NCI-H748 (cell line): ENCODE measurements at regions not wholly inside any gene's neighbourhood (a gene's known extent, or its start where the extent isn't known, plus 50 kb on each side); places are given as distances from the start of the nearest gene placed in this dataset.

Experiments used
- DNase-seq: peaks from one replicate; lab custom pipeline; 2025; ENCODE audit not compliant: unreplicated experiment; lab: John Stamatoyannopoulos, UW

DNA sequence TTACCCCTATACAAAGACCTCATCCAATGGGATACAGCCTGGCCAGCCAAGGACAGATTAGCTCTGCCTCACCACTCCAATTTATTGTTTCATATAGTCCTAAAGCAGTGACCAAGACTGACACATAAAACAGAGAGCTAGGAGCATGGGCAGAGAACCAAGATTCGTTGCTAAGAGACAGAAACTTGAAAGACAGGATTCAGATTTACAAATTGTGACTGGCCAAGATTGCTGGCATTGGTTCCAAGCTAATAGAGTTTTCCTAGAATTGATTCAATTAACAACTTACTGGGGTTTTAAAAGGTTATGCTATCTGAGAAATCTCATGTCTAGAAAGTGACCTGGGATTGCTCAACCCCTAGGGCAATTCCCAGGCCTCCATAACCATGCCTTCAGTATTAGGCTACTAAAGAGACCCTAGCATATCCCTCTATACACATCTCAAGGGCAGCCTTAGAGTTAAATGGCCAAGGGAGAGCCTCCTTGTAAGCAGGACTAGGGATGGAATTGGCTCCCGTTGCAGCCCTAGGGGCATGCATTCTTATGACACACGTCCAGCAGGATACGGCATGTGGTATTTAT lies 75.6 kb downstream of the ICOS start:
- DNase-seq, result peak; percentile 72

DNA sequence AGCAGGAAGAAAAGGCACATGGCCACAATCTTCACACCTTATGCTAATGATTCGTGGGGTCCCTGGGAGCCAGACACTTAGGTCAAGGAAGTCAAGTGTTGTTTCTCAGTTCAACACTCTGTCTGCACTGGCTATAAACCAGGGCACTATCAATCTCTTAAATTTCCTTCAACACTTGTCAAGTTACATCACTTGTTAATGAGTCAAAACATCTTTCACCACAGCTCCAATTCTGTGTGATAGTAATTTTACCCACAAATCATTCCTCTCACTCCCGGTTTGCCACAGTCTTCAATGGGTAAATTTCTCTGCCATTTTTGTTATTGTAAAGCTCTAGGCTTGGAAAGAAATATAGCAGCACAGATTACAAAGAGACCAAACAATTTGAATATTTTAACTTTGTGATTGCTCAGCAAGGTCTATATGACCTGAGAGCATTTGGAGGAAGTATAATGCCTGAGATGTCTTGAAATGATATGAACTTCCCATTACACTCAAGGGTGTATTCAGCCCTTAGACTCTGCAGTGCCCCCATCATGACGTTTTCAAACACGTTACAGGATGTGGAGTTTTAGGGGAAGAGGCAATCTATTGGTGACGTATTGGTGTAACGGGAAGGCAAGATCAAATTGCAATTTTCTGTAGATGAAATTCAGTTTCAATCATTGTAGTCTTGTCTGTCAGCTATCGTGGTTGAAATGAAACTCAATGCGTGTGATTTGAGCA lies 78.7 kb downstream of the ICOS start:
- DNase-seq, result no peak

DNA sequence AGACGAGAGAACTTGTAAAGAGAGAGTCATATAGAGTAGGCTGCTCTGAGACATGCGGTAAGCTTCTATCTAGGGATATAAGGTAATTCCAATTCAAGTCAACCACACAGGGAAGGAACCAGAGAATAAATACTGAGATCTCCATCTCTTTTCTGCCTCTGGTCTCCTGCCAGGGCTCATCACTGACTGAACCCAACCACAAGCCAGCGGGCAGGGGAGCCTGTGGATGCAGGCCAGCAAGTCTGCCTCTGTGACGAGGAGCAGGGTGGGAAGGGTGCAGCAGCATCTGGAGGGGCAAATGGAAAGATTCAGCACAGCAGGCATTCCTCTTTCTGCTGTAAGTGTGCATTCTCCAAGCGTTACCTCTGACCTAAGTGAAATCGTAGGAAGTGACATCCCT lies 82.2 kb downstream of the ICOS start:
- no peak for DNase-seq

DNA sequence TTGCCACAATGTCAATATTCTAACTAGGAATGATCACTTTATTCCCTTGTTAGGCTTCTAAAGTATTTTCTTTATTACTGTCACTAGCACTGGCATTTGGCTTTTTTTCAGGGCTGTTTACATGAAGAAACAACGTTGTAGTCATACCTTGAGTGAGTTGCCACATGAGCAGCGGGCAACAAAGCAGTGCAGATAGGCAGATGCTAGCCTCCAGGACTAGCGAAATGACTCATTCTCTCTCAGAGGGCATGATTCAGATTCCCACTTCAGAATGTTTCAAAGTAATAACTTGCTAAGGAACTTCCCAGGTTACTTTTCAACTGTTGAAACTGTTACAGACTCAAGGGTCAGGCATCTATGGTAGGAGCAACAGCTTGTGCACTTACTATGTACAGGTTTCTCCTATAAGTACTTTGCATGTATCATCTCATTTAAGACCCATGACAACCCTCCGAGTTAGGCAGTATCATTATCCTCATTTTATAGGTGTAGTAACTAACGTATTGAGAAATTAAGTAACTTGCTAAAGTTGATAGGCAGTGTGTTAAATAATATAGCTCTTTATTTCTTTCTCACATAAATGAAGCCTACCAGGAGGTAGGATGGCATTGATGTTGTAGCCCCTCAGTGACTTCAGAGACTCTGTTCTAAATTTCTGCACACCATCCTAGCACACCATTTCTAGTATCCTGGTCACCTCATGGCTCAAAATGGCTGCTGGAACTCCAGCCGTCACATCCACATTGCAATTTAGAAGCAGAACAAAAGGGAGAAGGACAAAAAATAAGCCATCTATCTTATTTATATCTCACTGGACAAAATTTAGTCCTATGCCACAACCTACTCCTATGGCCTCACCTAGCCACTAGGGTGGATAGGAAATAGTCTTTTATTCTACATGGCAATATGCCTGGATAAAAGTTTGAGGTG lies 83.3 kb downstream of the ICOS start:
- no peak for DNase-seq

DNA sequence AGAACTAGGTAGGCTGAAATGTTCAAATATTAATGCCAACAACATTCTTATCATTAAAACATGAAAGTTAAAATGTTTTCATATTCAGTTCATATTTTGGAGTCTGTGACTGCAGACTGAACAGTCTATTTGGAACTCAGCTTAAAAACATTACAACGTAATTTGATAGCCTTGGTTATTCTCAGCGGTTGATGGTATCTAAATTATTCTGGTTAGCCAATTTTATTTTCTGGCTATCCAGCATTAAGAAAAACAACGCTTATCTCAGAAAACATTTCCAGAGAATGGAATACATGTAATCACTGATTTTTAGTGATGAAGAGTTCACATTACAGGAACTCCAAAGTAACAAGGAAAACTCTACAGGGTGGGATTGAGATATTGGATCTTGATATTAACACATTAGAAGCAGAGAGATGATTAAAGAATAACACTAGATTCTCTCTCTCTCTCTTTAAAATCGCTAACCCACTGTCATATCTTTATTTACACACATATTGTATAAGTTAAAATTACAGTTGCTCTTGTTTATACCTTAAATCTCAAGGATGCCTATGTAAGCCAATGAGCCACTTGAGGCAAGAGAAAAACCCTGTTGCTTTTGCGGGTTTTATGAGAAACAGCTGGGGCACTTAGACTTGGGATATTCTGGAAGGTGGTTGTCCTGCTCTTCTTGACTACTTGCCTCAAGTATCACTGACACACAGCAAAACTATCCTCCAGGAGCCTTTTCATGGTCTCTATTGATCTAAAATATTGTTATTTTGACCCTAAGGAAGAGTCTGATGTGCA lies 84.9 kb downstream of the ICOS start:
- DNase-seq, result no peak

DNA sequence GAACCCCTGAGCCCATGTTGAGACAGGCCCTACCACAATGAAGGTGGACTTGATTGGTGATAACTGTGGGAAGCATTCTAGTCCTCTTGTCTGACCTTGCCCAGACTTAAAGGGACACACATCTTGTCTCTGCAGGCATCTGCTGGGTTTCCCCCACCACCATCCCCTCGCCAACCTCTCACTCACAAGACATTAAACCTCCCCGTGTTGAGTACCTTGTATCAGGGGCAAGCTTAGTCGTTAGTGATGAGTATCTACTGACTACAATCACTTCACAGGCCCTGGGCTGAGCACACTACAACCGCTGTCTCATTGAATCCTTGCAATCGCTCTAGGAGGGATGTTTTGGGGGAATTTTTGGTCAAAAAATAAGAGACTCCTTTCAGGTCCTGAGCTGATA lies 86.0 kb downstream of the ICOS start:
- DNase-seq, result no peak

DNA sequence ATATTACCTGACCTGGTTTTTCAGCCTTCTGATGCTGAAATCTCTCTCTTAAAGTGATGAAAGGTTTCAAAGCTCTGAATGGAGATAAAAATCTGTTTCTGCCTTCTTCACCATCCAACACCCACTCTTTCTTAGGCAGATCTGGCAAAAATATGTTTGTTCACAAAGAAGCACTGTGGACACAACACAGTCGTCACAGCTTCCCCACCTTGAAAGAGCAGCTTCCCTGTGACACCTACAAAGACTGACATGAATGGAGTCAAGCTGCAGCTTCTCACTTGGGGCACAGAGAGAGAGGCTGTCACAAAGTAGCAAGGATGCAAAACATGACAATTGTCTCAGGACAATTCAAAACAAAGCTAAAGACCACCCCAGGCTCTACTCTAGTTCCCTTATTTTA lies 86.5 kb downstream of the ICOS start:
- no peak for DNase-seq

DNA sequence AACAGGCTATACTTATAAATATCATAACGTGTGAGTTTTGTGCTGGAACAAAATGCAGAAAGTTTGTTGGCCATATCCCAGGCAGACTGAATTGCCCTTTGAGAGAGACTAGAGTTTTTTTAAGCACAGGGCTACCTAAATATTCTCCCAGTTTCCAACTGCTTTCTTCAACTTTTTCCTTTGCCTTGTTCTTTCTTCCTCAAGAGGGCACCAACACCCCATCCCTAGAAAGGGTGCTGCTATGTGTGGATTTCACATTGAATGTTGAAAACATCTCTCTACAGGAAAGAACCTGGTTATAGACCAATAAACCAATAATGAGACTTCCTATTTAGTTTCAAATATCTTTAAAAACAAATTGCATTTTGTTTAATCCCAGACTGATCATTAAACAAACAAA lies 87.9 kb downstream of the ICOS start:
- DNase-seq, result peak; percentile 51

DNA sequence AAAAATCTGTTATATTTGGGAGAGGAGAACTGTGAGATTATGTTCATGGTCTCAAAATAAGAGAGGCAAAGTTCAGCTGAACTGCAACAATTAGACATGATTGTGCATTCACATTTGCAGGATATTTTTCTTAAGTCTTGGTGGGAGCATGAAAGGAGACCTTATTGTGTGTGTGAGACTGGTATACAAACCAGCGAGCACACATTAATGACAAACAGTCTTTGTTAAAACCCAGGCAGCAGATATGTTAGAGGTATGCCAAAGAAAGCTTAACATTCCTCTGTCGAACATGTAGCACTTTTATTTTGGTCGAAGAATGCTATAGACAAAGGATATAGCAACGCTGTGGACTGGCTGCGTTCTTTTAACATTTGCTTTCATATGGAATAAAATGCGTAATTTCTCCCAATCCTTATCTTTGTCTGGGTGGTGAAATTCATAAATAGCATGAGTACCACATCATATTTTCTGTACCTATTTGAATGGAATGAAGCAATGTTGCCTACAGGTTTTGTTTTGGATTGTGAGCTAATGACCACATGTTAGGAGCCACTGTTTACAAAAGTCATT lies 88.4 kb downstream of the ICOS start:
- no peak for DNase-seq

DNA sequence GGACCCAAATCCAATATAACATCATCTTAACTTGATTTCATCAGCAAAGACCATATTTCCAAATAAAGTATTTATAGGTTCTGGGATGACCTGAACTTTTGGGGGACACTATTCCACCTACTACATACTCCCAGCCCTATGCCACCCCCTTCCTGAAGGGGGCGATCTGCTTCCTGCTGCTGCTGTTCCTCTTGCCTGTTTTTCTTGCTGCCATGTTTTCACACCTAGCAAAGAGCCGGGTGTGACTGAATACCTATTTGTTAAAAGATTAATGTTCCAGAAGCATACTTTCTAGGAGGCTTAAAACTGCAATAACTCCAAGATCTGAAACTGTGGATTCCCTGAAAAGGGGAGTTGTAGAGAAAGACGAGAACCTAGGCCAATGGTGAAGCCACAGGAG lies 89.7 kb downstream of the ICOS start:
- DNase-seq, result peak; percentile 6

DNA sequence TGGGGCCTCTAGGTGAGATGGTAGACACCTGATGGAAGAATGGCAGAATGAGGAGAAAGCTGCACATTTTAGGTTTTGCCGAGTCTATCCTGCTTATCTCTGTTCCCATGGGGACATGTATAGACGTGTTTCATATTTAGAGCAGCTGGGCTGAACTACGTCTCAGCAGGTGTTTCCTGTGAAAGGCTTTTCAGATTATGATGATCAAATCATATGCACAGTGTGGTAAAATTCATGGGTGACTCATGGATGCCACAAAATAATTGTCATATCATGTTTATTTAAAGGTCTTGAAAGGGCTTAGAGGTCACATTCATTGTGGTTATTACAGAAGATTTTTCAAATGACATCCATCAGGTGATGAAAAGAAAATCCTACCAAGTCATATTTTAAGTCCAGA lies 90.5 kb downstream of the ICOS start:
- peak; percentile 52 for DNase-seq

DNA sequence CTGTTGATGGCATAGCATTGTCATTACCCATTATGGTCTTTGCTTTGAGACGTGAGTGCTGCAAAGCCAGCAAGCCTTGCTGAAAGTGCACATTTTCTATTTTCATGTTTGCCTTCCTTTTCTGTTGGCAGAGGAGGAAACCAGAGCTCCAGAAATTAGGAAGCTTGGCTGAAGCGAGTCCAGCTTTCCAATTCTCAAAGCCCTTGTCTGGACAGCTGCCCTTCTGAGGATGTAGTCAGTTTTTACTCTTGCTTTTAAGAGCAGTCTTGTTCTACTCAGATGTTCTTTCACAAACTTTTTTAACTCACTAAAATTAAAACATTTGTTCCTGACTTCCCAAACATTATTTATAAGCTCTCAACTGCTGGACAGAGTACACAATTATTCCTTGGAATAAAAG lies 93.8 kb downstream of the ICOS start:
- no peak for DNase-seq

DNA sequence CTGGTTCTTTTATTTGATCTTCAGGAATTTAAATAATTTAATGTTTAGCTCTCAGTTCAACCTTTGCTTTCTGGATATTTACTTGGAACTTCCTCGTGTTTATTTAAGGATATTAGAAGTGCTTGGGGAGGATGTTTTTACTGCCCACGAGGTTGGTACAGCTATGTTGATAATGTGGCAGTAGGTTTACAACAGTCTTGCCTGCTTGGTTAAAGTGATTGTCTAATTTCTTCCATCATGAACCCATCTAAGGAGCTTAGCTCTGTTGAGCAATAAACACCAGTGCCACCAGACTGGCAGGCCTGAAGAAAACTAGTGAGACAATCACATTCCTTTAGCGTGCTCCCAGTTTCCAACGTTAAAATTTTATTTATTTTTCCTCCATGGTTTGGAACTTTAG lies 94.5 kb downstream of the ICOS start:
- DNase-seq, result no peak

DNA sequence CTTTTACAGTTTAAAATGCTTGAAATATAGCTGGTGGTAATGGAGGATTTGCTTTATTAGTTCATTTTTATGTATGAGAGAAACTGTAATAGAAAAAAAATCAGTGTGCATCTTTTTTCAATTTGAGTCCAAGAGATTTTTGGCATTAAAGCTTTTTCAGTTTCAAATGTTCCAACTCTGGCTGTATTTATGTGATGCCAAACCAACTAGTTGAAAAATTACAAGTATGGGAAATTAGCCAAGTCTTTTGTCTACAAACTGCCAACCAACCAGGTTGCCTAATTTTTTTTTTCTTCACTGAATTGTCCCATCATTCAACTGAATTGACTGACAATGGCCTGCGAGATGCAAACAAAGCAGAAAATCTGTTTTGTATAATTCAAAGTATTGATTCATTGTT lies 95.7 kb downstream of the ICOS start:
- DNase-seq, result no peak

DNA sequence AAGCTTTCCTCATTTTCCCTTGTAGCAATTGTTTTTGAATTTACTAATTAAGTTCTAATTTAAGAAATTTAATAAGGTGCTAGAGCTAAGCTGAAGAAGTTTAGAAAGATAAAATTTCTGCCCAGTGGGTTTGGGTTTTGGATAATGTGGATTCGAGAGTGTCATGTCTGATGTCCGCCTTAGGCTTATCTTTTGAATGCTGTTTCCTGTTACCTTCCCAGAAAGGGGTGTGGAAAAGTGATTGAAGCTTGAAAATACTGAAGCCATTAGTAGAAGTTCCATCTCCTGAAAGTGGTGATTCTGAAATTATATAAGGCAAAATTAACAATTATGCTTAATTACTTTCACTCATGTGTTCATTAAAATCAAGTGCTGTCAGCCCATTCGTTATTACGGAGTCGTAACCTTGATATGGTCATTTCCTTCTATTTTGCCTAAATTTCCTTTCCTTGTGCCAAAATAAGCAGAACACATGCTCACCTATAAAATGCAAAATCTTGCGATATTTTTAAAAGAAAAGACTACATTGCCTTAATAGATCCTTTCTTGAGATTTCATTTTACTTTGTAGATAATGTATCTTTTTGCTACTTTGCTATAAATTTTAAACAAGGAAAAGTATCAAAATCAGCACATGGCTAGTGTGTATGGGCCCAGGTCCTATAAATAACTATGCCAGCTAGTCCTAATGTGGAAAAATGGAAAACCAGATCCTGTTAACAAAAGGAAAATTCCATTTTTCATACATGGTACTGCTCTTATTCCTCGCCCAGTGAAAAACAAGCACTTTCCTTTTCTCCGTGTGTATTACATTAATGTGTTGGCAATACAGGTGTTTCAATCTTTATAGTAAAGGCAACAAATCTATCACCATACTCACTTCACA lies 97.3 kb downstream of the ICOS start:
- DNase-seq, result no peak

DNA sequence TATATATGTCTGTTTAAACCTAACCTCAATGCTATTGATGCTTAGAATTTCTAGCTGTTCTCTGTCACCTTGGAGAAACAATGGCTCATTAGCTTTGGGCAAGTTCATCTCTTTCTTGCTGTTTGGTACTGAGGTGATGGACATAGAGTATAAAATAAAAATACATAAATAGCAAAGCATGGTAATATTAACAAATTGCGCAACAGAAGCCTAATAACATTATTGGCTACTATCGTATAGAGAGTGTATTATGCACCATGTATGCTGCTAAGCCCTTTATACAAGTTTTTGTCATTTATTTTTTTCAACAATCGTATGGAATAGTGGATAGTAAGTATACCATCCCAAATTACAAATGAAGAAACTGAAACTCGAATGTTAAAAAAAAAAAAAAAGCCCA lies 100.1 kb downstream of the ICOS start:
- no peak for DNase-seq

DNA sequence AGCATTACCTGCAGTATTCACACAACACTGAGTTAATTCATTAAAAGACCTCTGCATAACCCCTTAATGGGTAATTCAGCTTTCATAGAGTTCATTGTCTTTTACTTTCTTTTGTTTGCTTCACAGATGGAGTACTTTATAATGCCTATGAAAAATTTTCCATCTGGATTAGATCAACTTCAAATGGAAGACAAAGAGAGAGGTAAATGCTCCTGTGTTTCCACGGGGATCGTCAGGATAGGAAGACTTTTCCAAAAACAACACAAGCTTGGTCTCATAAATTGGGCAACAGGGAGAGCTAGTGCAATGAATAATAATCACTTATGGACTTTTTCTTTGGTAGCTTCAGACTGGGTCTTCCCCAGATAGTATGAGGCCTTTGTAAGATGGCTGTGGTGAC lies 100.7 kb downstream of the ICOS start:
- DNase-seq, result no peak

DNA sequence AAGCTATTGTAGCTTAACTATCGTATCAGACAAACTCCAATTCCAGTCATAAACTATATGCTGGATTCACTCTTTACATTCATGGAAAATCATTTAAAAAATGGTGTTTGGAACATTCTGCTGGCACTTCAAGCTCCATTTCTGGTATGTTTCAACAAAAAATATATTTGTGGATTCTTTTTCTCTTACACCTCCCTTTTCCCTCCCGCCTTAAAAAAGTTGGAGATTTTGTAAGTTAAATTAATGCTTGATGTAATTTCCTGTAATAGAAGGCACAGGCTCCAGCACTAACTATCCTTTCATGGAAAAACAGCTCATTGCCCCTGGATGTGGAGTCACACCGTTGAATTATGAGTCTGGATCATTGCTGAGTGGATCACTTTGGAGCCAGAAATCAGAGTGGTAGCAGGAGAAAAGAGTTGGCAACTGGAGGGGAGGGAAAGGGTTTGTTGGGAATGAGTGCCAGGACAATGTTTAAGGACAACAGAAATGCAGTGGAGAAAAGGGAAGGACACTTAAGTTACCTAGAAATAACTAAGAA lies 102.8 kb downstream of the ICOS start:
- no peak for DNase-seq

DNA sequence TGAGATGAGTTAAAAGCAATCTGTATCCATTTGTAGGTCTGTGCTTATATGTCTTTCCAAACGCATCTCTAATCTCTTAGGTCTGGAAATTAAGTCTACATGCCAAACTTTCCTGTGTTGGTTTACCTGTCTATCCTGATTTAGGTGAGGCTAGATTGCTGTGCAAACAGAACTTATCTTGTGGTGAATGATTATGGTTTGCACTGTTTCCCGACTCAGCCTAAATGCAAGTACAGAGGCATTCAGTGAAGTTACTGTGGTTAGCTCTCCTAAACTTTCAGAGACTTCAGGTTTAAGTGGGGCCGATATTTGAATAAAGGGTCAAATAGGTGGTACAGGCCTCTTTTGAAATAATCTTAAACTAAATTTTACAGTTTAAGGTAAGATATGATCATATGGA lies 103.5 kb downstream of the ICOS start:
- no peak for DNase-seq

DNA sequence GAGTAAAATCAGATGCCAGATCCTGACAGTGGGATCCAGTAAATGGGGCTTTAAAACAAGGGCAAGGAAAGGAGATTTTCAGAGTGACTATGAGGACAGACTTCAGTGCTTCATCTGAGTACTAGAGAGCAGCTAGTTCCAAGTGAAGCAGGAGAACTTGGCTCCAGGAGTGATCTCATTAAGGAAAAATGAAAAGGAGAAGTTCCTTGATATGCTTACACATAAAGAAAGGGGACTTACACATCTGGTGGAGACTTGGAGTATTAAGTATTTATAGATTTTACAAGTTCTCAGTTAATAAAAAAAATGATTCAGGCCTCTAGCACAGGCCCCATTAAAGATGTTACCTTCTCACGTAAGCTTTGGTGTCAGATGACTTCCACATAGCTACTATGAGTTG lies 105.8 kb downstream of the ICOS start:
- no peak for DNase-seq
